ENCODE measurements at regions not wholly inside any gene's neighbourhood (a gene's known extent, or its start where the extent isn't known, plus 50 kb on each side); places are given as distances from the start of the nearest gene placed in this dataset.

GRCh38 chr6:170158296-170159021, 132.4 kb downstream of the DLL1 start:
- Histone ChIP-seq H3K79me2 (replicated peaks; ENCODE audit: insufficient read depth) (no peaks in the 10 kb centered on the region), H3K4me1 (ENCODE audit: insufficient read depth) (no peaks in the 10 kb centered on the region), H3K27me3 (ENCODE audit: insufficient read depth) (no peaks in the 10 kb centered on the region), H4K20me1 (replicated peaks; ENCODE audit: insufficient read depth) (no peaks in the 10 kb centered on the region), H3K36me3 (ENCODE audit: insufficient read depth) (no peaks in the 10 kb centered on the region), H3K4me3 (no peak overlapping the region), H3F3A (replicated peaks; ENCODE audit: low read depth) (no peaks in the 10 kb centered on the region), H2AFZ (no peak overlapping the region), H3K4me2 (no peak overlapping the region), H3K9me2 (ENCODE audit: insufficient read depth) (no peaks in the 10 kb centered on the region), H3K27ac (ENCODE audit: low read depth) (no peak overlapping the region)
- Mint-ChIP-seq H3K4me3 (no peak overlapping the region), H3K9me3 (no peaks in the 10 kb centered on the region; the same call in 1 of the 3 replicates), H3K27me3 (ENCODE audit: insufficient read depth, low read depth, poor library complexity) (peaks cover 6% of the 10 kb centered on the region), H3K36me3 (ENCODE audit: low read depth) (no peaks in the 10 kb centered on the region; the same call in 2 of the 3 replicates), H3K4me1 (no peaks in the 10 kb centered on the region; the same call in 1 of the 3 replicates), H3K27ac (no peak overlapping the region)
- ATAC-seq: no peak
- TF ChIP-seq ZNF114 (CRISPR knock-in tag; IDR thresholded peaks at IDR 0.05): no peak
- TF ChIP-seq EZH2 (IDR thresholded peaks at IDR 0.05; ENCODE audit: low read depth, unreplicated experiment): no peak
- TF ChIP-seq POLR2AphosphoS5 (IDR thresholded peaks at IDR 0.05; ENCODE audit: low read depth): no peak
- TF ChIP-seq ETS1 (IDR thresholded peaks at IDR 0.05): no peak
- no peak for TF ChIP-seq STAT1 (IDR thresholded peaks at IDR 0.05; ENCODE audit: unreplicated experiment)
- no peak for DNase-seq (ENCODE audit: low spot score)

GRCh38 chr6:170157567-170158218, 133.2 kb downstream of the DLL1 start:
- Histone ChIP-seq H3K9me2 (ENCODE audit: insufficient read depth) (no peaks in the 10 kb centered on the region), H2AFZ (no peak overlapping the region), H3K27me3 (ENCODE audit: insufficient read depth) (no peaks in the 10 kb centered on the region), H3K36me3 (ENCODE audit: insufficient read depth) (no peaks in the 10 kb centered on the region), H3K4me2 (no peak overlapping the region), H3K4me1 (ENCODE audit: insufficient read depth) (no peaks in the 10 kb centered on the region; the same call in 1 of the 2 replicates), H3K27ac (ENCODE audit: low read depth) (no peak overlapping the region), H3F3A (replicated peaks; ENCODE audit: low read depth) (no peaks in the 10 kb centered on the region), H3K4me3 (no peak overlapping the region), H3K79me2 (replicated peaks; ENCODE audit: insufficient read depth) (no peaks in the 10 kb centered on the region), H4K20me1 (replicated peaks; ENCODE audit: insufficient read depth) (no peaks in the 10 kb centered on the region)
- Mint-ChIP-seq H3K9me3 (no peaks in the 10 kb centered on the region; the same call in 2 of the 3 replicates), H3K27ac (no peak overlapping the region), H3K27me3 (ENCODE audit: insufficient read depth, low read depth, poor library complexity) (no peaks in the 10 kb centered on the region), H3K36me3 (ENCODE audit: low read depth) (no peaks in the 10 kb centered on the region; the same call in 2 of the 3 replicates), H3K4me3 (no peak overlapping the region), H3K4me1 (peaks cover 5% of the 10 kb centered on the region)
- TF ChIP-seq ZNF114 (CRISPR knock-in tag; IDR thresholded peaks at IDR 0.05) (no peak), ZNF462 (CRISPR knock-in tag; IDR thresholded peaks at IDR 0.05) (no peak), CTCF (conservative IDR thresholded peaks at IDR 0.05; ENCODE audit: low read depth in 2 of 2) (no peak), EZH2 (IDR thresholded peaks at IDR 0.05; ENCODE audit: low read depth, unreplicated experiment) (no peak), POLR2AphosphoS5 (IDR thresholded peaks at IDR 0.05; ENCODE audit: low read depth) (no peak), ETS1 (IDR thresholded peaks at IDR 0.05) (no peak)
- DNase-seq (ENCODE audit: low spot score) (no peak), ATAC-seq (no peak)

Data from GM23338 (cell line).